GM19328 (cell line): ENCODE measurements at regions not wholly inside any gene's neighbourhood (a gene's known extent, or its start where the extent isn't known, plus 50 kb on each side); places are given as distances from the start of the nearest gene placed in this dataset.
A peak's percentile ranks its signal among the peaks of the same experiment; 100 is the strongest.
"Not testable (repeated sequence)": the region's sequence is repeated elsewhere in the genome, so short reads cannot be mapped to it uniquely, and the experiment has no call there.

Experiments used
- ATAC-seq: cut with Tn5 transposase; IDR thresholded peaks from one replicate; pipeline ENCODE4 v1.9.1; 2021; ENCODE audit warnings: mild to moderate bottlenecking, moderate library complexity; ENCODE audit not compliant: unreplicated experiment

- no peak for ATAC-seq
These were observed 1174.3 kb downstream of the GATA3 start for GRCh38 chr10:9228771-9229170.

- ATAC-seq, result no peak
These were observed 1175.3 kb downstream of the GATA3 start for GRCh38 chr10:9229702-9230244.

GRCh38 chr10:9230625-9231024 is 1176.1 kb downstream of the GATA3 start:
- no peak for ATAC-seq

GRCh38 chr10:9234191-9234590 is 1179.7 kb downstream of the GATA3 start:
- no peak for ATAC-seq

GRCh38 chr10:9238041-9238440 is 1183.6 kb downstream of the GATA3 start:
- ATAC-seq, result no peak

GRCh38 chr10:9239298-9239697 is 1184.8 kb downstream of the GATA3 start:
- no peak for ATAC-seq

GRCh38 chr10:9243941-9244411 is 1189.5 kb downstream of the GATA3 start:
- no peak for ATAC-seq

GRCh38 chr10:9244864-9245263 is 1190.4 kb downstream of the GATA3 start:
- no peak for ATAC-seq

GRCh38 chr10:9253121-9253520 is 1198.6 kb downstream of the GATA3 start:
- no peak for ATAC-seq

- no peak for ATAC-seq
These were observed 1199.9 kb downstream of the GATA3 start for GRCh38 chr10:9254353-9254752.

- ATAC-seq, result no peak
These were observed 1206.2 kb downstream of the GATA3 start for GRCh38 chr10:9260690-9261089.

- no peak for ATAC-seq
These were observed 1208.3 kb downstream of the GATA3 start for GRCh38 chr10:9262770-9263169.

GRCh38 chr10:9268176-9268575 is 1213.7 kb downstream of the GATA3 start:
- no peak for ATAC-seq

- not testable (repeated sequence) for ATAC-seq
These were observed 1218.8 kb downstream of the GATA3 start for GRCh38 chr10:9273126-9273833.

GRCh38 chr10:9274206-9274755 is 1219.8 kb downstream of the GATA3 start:
- no peak for ATAC-seq

GRCh38 chr10:9275861-9276260 is 1221.4 kb downstream of the GATA3 start:
- ATAC-seq, result no peak

- ATAC-seq, result no peak
These were observed 1231.2 kb downstream of the GATA3 start for GRCh38 chr10:9285690-9286089.

- no peak for ATAC-seq
These were observed 1235.3 kb downstream of the GATA3 start for GRCh38 chr10:9289811-9290210.

GRCh38 chr10:9291081-9291480 is 1236.6 kb downstream of the GATA3 start:
- no peak for ATAC-seq

- ATAC-seq, result no peak
These were observed 1239.7 kb downstream of the GATA3 start for GRCh38 chr10:9294132-9294663.

- peak; percentile 88 for ATAC-seq
These were observed 1240.4 kb downstream of the GATA3 start for GRCh38 chr10:9294865-9295264.

GRCh38 chr10:9296190-9296589 is 1241.7 kb downstream of the GATA3 start:
- ATAC-seq, result no peak
